NT2/D1 (cell line): ENCODE measurements at regions not wholly inside any gene's neighbourhood (a gene's known extent, or its start where the extent isn't known, plus 50 kb on each side); places are given as distances from the start of the nearest gene placed in this dataset.

Experiments used
- DNase-seq: peaks from one replicate; pipeline ENCODE4 v3.0.0-alpha.2; 2011; ENCODE audit warnings: low read depth, low spot score
- H3K27me3 ChIP-seq: 2 replicates; pipeline ENCODE4 v1.6.0; 2011; ENCODE audit warnings: mild to moderate bottlenecking; ENCODE audit not compliant: insufficient read length, insufficient read depth
- H3K36me3 ChIP-seq: 2 replicates; pipeline ENCODE4 v1.6.1; 2011; ENCODE audit warnings: mild to moderate bottlenecking, low read length, mixed read lengths; ENCODE audit not compliant: insufficient read depth, insufficient read length
- H3K4me1 ChIP-seq: 2 replicates; pipeline ENCODE4 v1.5.1; 2011; ENCODE audit not compliant: insufficient read depth, insufficient read length
- H3K4me3 ChIP-seq: 2 replicates; pipeline ENCODE4 v1.5.1; 2011; ENCODE audit warnings: low read depth; ENCODE audit not compliant: insufficient read length
- H3K9ac ChIP-seq: 2 replicates; pipeline ENCODE4 v1.6.0; 2011; ENCODE audit warnings: low read depth; ENCODE audit not compliant: insufficient read length
- H3K9me3 ChIP-seq: 2 replicates; pipeline ENCODE4 v1.5.1; 2011; ENCODE audit warnings: mild to moderate bottlenecking, low read length; ENCODE audit not compliant: insufficient read depth
- SUZ12 ChIP-seq: IDR thresholded peaks from 2 replicates; pipeline ENCODE4 v1.6.1; 2011; ENCODE audit not compliant: insufficient read length, insufficient read depth; ENCODE audit errors: extremely low read depth
- YY1 ChIP-seq: IDR thresholded peaks from 2 replicates; pipeline ENCODE4 v1.6.1; 2011; ENCODE audit not compliant: insufficient read length, insufficient read depth
- ZNF274 ChIP-seq: IDR thresholded peaks from 2 replicates; pipeline ENCODE4 v1.6.1; 2011; ENCODE audit warnings: mild to moderate bottlenecking, low read depth, low read length

DNA sequence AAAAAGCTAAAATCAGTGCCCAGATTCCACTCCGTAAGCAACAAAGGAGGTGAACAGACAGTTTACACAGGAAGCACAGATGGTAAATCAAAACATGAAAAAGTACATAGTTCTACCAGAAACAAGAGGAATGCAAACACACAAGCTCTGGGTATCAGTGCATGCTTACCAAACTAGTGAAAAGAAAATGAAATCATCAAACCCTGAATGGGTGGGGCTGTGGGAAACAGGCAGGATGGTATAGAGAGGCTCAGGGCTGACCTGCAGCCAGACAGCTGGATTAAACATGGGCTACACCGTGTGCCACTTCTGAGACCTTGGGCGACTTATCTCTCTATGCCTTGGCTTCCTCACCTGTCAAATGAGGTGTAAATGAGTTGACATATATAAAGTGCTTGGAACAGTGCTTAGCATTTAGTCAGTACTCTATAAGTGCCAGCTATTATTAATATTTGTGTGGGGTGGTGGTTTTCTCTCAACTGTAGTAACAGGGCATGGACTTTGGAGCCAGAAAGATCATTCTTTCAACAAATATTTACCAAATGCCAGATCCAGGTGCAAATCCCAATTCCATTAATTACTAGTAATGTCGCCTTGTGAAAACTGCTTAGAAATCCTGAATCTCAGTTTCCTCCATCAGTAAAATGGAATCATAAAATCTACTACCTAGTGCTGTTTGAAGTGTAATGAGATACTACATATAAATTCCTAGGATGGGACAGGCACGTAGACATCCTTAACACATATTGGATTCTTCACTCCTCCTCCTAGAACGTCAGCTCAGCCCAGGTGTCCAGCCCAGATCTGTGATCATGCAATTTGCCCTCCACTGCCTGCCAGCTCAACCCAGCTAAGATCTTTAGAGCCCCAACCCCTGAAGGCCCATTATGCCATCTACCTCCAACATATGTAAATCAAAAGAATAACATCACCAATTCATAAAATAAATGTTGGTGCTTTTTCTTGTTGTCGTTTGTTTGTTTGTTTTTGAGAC is 55.5 kb upstream of the SMAD3 start:
- Histone ChIP-seq H3K9me3 (no peaks in the 10 kb centered on the region), H3K36me3 (no peaks in the 10 kb centered on the region), H3K9ac (no peak overlapping the region), H3K4me1 (peaks cover 7% of the 10 kb centered on the region), H3K27me3 (no peaks in the 10 kb centered on the region), H3K4me3 (no peak overlapping the region)
- DNase-seq: no peak
- TF ChIP-seq YY1: no peak
- TF ChIP-seq ZNF274: no peak
- TF ChIP-seq SUZ12: no peak

DNA sequence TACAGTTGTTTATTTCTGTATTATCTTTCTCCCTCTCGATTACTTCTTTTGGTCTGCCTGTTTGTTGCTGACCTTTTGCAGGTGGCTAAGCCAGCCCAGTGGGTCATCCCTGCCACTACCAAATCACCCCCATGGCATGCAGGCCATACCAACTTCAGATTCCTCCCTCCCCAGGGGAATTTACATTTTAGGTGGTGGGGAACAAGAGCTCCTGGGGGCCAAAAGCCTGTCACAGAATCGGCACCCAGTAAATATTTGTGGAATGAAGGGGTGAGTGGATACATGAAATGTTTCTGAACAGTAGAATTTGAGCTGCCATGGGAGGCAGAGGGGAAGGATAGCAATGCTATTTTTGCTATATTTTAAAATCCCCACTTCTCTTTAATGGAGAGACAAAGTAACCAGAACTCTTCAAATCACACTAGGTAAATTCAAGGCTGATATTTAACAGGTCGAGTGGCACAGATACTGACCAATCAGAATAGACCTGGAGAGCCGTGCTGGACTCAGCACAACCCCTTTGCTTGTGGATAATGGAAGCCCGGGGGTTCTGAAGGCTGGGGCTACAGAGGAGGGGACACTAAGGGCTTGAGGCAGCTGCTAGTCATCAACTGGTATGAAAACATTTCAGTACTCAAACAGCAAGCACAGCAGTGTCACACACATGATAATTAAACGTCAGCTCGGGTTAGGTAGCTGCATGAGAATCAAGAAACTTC is 54.3 kb upstream of the SMAD3 start:
- peaks cover 7% of the 10 kb centered on the region for H3K4me1 ChIP-seq
- no peaks in the 10 kb centered on the region for H3K9me3 ChIP-seq
- H3K36me3 ChIP-seq: no peaks in the 10 kb centered on the region
- no peak for DNase-seq
- no peak overlapping the region for H3K9ac ChIP-seq
- no peak for TF ChIP-seq SUZ12
- no peak for TF ChIP-seq ZNF274
- TF ChIP-seq YY1: no peak
- H3K4me3 ChIP-seq: no peak overlapping the region
- no peaks in the 10 kb centered on the region for H3K27me3 ChIP-seq

- Histone ChIP-seq H3K4me1 (peaks cover 7% of the 10 kb centered on the region), H3K9ac (no peak overlapping the region), H3K36me3 (no peaks in the 10 kb centered on the region), H3K9me3 (no peaks in the 10 kb centered on the region), H3K4me3 (no peak overlapping the region), H3K27me3 (no peaks in the 10 kb centered on the region)
- TF ChIP-seq SUZ12: no peak
- TF ChIP-seq ZNF274: no peak
- no peak for TF ChIP-seq YY1
- no peak for DNase-seq
Measured at GRCh38 chr15:67011617-67012005, 53.8 kb upstream of the SMAD3 start.

GRCh38 chr15:67013696-67014095 is 51.7 kb upstream of the SMAD3 start:
- H3K27me3 ChIP-seq: no peaks in the 10 kb centered on the region
- H3K4me1 ChIP-seq: peaks cover 7% of the 10 kb centered on the region
- H3K36me3 ChIP-seq: no peaks in the 10 kb centered on the region
- H3K9me3 ChIP-seq: no peaks in the 10 kb centered on the region
- H3K4me3 ChIP-seq: no peak overlapping the region
- no peak overlapping the region for H3K9ac ChIP-seq
- DNase-seq: peak; percentile 87
- TF ChIP-seq SUZ12 (no peak), ZNF274 (no peak), YY1 (no peak)
